ENCODE measurements at regions not wholly inside any gene's neighbourhood (a gene's known extent, or its start where the extent isn't known, plus 50 kb on each side); places are given as distances from the start of the nearest gene placed in this dataset. TPM values are rescaled to one million over a fixed set of nuclear protein-coding genes. Genes with fewer than 3 reads are reported as not detected.

Small RNA genes lying in the stretch of these regions (small RNA-seq; reads per million reads assigned to genes)
- gene AC233263.1 (ENCODE audit: low read depth): not detected
- not detected for gene AC233263.2 (ENCODE audit: low read depth)
- not detected for gene IGKV1D-35 (ENCODE audit: low read depth)
- not detected for gene IGKV2D-19 (ENCODE audit: low read depth)
- gene IGKV2D-36 (ENCODE audit: low read depth): not detected
- gene IGKV2D-38 (ENCODE audit: low read depth): not detected
- not detected for gene IGKV3D-25 (ENCODE audit: low read depth)
